DND-41 (cell line): ENCODE measurements at regions not wholly inside any gene's neighbourhood (a gene's known extent, or its start where the extent isn't known, plus 50 kb on each side); places are given as distances from the start of the nearest gene placed in this dataset.

ENCODE experiments used
- CTCF ChIP-seq: IDR thresholded peaks from 2 replicates; pipeline ENCODE4 v1.5.1; 2012; ENCODE audit warnings: borderline replicate concordance, low read length, moderate library complexity, mild to moderate bottlenecking; ENCODE audit not compliant: poor library complexity, severe bottlenecking; ENCODE audit errors: extremely low read depth
- EZH2 ChIP-seq: IDR thresholded peaks from 3 replicates; pipeline ENCODE4 v1.6.1; 2012; ENCODE audit warnings: borderline replicate concordance, low read depth, mild to moderate bottlenecking, moderate library complexity, low read length, inconsistent platforms; ENCODE audit not compliant: severe bottlenecking

DNA sequence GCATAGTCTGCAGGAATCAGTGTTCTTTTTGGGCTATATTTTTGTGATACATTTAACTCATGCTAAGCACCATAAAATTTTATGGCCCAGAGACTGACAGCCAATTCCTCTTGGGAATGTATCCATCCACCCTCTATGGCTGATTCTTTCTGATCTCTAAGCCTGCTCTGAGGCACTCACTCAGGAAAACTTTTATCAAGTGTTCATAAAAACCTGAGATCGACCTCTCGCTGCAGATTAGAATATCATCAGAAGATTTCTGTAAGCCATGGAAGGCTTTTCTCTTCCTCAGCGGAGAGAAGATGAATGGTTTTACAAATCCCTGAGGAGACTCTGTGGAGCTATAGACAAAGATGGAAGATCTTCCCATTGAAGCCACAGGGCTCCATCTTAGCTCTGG lies 489.8 kb upstream of the GHITM start:
- TF ChIP-seq EZH2: no peak
- no peak for TF ChIP-seq CTCF
